H1 (cell line): ENCODE measurements at regions not wholly inside any gene's neighbourhood (a gene's known extent, or its start where the extent isn't known, plus 50 kb on each side); places are given as distances from the start of the nearest gene placed in this dataset.

Experiments used
- CTCF ChIA-PET: fragments of 300-600 bp; sonication (Branson Sonifier 250); formaldehyde crosslinking; loops from one replicate; lab custom pipeline; 2021; ENCODE audit not compliant: partially characterized antibody; lab: Charles Lee
- POLR2A ChIA-PET: fragments of 300-600 bp; sonication (Branson Sonifier 250); formaldehyde crosslinking; loops from one replicate; lab custom pipeline; 2021; ENCODE audit warnings: inconsistent platforms; ENCODE audit not compliant: partially characterized antibody; lab: Charles Lee
- DNase-seq, 2 experiments: peaks; one replicate each; pipeline versions ENCODE4 v3.0.0 to v3.0.0-alpha.2; 2010 to 2022; ENCODE audit warnings: low spot score in 2 of 2, low read depth in 1 of 2, mixed read lengths in 1 of 2
- FAIRE-seq: peaks from 2 replicates; lab custom pipeline; 2011; peaks lifted over from hg19 to GRCh38; lab: Jason Lieb, UNC
- H2AFZ ChIP-seq: 2 replicates; pipeline ENCODE4 v1.8.1; 2012; ENCODE audit warnings: low read length, inconsistent platforms
- H2AK5ac ChIP-seq: 2 replicates; pipeline ENCODE4 v1.6.1; 2013; ENCODE audit warnings: low read depth, low read length
- H2BK120ac ChIP-seq: replicated peaks from 2 replicates; pipeline ENCODE3; 2013; ENCODE audit warnings: low read depth, low read length, inconsistent platforms
- H2BK12ac ChIP-seq: 2 replicates; pipeline ENCODE4 v1.6.1; 2013; ENCODE audit warnings: low read depth, low read length
- H2BK15ac ChIP-seq: 2 replicates; pipeline ENCODE4 v1.6.1; 2013; ENCODE audit warnings: low read length
- H2BK20ac ChIP-seq: 2 replicates; pipeline ENCODE4 v1.6.1; 2013; ENCODE audit warnings: low read length
- H2BK5ac ChIP-seq: 2 replicates; pipeline ENCODE4 v1.6.1; 2013; ENCODE audit warnings: low read depth, low read length
- H3K14ac ChIP-seq: 2 replicates; pipeline ENCODE4 v1.6.1; 2013; ENCODE audit warnings: inconsistent platforms; ENCODE audit not compliant: insufficient read length
- H3K18ac ChIP-seq: 2 replicates; pipeline ENCODE4 v1.6.1; 2013; ENCODE audit warnings: low read length; ENCODE audit errors: extremely low read depth
- H3K23ac ChIP-seq: 2 replicates; pipeline ENCODE4 v1.6.1; 2013; ENCODE audit warnings: inconsistent platforms; ENCODE audit not compliant: insufficient read length
- H3K23me2 ChIP-seq: 2 replicates; pipeline ENCODE4 v1.6.1; 2013; ENCODE audit warnings: low read depth, low read length
- H3K27ac ChIP-seq: 2 replicates; pipeline ENCODE4 v1.6.1; 2011; ENCODE audit warnings: low read depth, low read length, inconsistent platforms
- H3K27me3 ChIP-seq, 4 experiments: replicated peaks in 1 of 4; 1 replicate in 1 of 4; 2 replicates in 3 of 4; pipeline versions ENCODE4 v1.6.1 to v1.8.1; 2011 to 2013; ENCODE audit warnings: low read length in 3 of 4, mild to moderate bottlenecking in 3 of 4, inconsistent platforms in 2 of 4, mixed read lengths in 2 of 4, moderate library complexity in 1 of 4; ENCODE audit not compliant: control insufficient read depth in 3 of 4, insufficient read depth in 3 of 4; ENCODE audit errors: extremely low read depth in 1 of 4
- H3K36me3 ChIP-seq, 4 experiments: 2 replicates each; pipeline versions ENCODE4 v1.6.1 to v1.8.1; 2011 to 2013; ENCODE audit warnings: mild to moderate bottlenecking in 4 of 4, low read length in 3 of 4, moderate library complexity in 2 of 4, control low read depth in 1 of 4, inconsistent platforms in 1 of 4; ENCODE audit not compliant: insufficient read depth in 4 of 4, control insufficient read depth in 2 of 4
- H3K4ac ChIP-seq: replicated peaks from 2 replicates; pipeline ENCODE3; 2013; ENCODE audit warnings: low read length, low read depth, mixed read lengths, inconsistent platforms; ENCODE audit not compliant: insufficient read length
- H3K4me1 ChIP-seq, 4 experiments: replicated peaks in 1 of 4; 1 replicate in 1 of 4; 2 replicates in 3 of 4; pipeline versions ENCODE4 v1.6.1 to v1.8.1; 2011 to 2013; ENCODE audit warnings: low read length in 3 of 4, inconsistent platforms in 2 of 4, mixed read lengths in 1 of 4; ENCODE audit not compliant: insufficient read depth in 4 of 4, control insufficient read depth in 3 of 4
- H3K4me2 ChIP-seq, 2 experiments: 2 replicates each; pipeline versions ENCODE4 v1.6.1 to v1.8.1; 2011 to 2013; ENCODE audit warnings: low read depth in 2 of 2, low read length in 2 of 2, control low read depth in 1 of 2, inconsistent platforms in 1 of 2, mild to moderate bottlenecking in 1 of 2; ENCODE audit not compliant: insufficient read depth in 1 of 2
- H3K4me3 ChIP-seq, 4 experiments: fragments of 200-600, 300-600 bp in 1 of 4; sonication (generic), shearing (Covaris generic), sonication (Bioruptor Twin) in 1 of 4; 2 replicates each; pipeline versions ENCODE4 v1.5.1 to v1.8.1; 2011 to 2016; ENCODE audit warnings: low read length in 4 of 4, low read depth in 3 of 4, control low read depth in 2 of 4, inconsistent platforms in 2 of 4, mild to moderate bottlenecking in 2 of 4, mixed read lengths in 1 of 4, moderate library complexity in 1 of 4; ENCODE audit not compliant: insufficient read depth in 2 of 4; ENCODE audit errors: extremely low read depth in 1 of 4
- H3K56ac ChIP-seq: replicated peaks from 2 replicates; pipeline ENCODE3; 2013; ENCODE audit warnings: low read depth, mild to moderate bottlenecking, mixed read lengths, low read length, inconsistent platforms; ENCODE audit not compliant: insufficient read length
- H3K79me1 ChIP-seq: 2 replicates; pipeline ENCODE4 v1.6.1; 2013; ENCODE audit warnings: low read depth, low read length, control low read depth
- H3K79me2 ChIP-seq, 2 experiments: 2 replicates each; pipeline versions ENCODE4 v1.6.1 to v1.8.1; 2012 to 2013; ENCODE audit warnings: low read length in 2 of 2, mild to moderate bottlenecking in 2 of 2, inconsistent platforms in 1 of 2; ENCODE audit not compliant: insufficient read depth in 2 of 2, control insufficient read depth in 1 of 2
- H3K9ac ChIP-seq, 4 experiments: replicated peaks in 1 of 4; 1 replicate in 1 of 4; 2 replicates in 3 of 4; pipeline versions ENCODE4 v1.6.1 to v1.8.1; 2011 to 2013; ENCODE audit warnings: low read depth in 3 of 4, low read length in 3 of 4, control low read depth in 2 of 4, mild to moderate bottlenecking in 2 of 4, moderate library complexity in 2 of 4, inconsistent platforms in 1 of 4; ENCODE audit errors: extremely low read depth in 1 of 4
- H3K9me3 ChIP-seq, 2 experiments: 2 replicates each; pipeline versions ENCODE4 v1.6.1 to v1.8.1; 2012 to 2013; ENCODE audit warnings: mild to moderate bottlenecking in 2 of 2, moderate library complexity in 2 of 2, control low read depth in 1 of 2, inconsistent platforms in 1 of 2, low read depth in 1 of 2, low read length in 1 of 2, mixed read lengths in 1 of 2; ENCODE audit not compliant: insufficient read depth in 2 of 2
- H4K20me1 ChIP-seq, 2 experiments: replicated peaks in 1 of 2; 2 replicates each; pipeline versions ENCODE3 to v1.8.1; 2011 to 2013; ENCODE audit warnings: inconsistent platforms in 2 of 2, low read length in 2 of 2, mild to moderate bottlenecking in 1 of 2; ENCODE audit not compliant: insufficient read depth in 2 of 2, control insufficient read depth in 1 of 2
- H4K5ac ChIP-seq: 2 replicates; pipeline ENCODE4 v1.6.1; 2013; ENCODE audit warnings: low read length, low read depth, mixed read lengths, inconsistent platforms; ENCODE audit not compliant: insufficient read length
- H4K8ac ChIP-seq: 2 replicates; pipeline ENCODE4 v1.8.0; 2013; ENCODE audit warnings: mild to moderate bottlenecking, moderate library complexity, low read length, inconsistent platforms; ENCODE audit not compliant: insufficient read depth; ENCODE audit errors: extremely low read depth
- H4K91ac ChIP-seq: replicated peaks from 2 replicates; pipeline ENCODE3; 2013; ENCODE audit warnings: low read length, mixed read lengths, inconsistent platforms; ENCODE audit not compliant: insufficient read length
- CHD2 ChIP-seq: IDR thresholded peaks from 2 replicates; pipeline ENCODE4 v1.6.1; 2012; ENCODE audit warnings: low read length, improper control_type of control experiment
- CREB1 ChIP-seq: IDR thresholded peaks from 2 replicates; pipeline ENCODE4 v1.6.1; 2012; ENCODE audit warnings: inconsistent platforms
- EGR1 ChIP-seq: IDR thresholded peaks from 2 replicates; pipeline ENCODE4 v1.6.1; 2011; ENCODE audit warnings: low read depth, low read length, borderline replicate concordance
- EZH2 ChIP-seq: fragments of 200-600 bp; sonication (generic); IDR thresholded peaks from 2 replicates; pipeline ENCODE4 v1.7.1; 2012; ENCODE audit warnings: low read depth, mild to moderate bottlenecking, moderate library complexity, low read length, inconsistent platforms; ENCODE audit not compliant: severe bottlenecking
- RFX5 ChIP-seq: IDR thresholded peaks from 2 replicates; pipeline ENCODE4 v1.6.1; 2011; ENCODE audit warnings: low read depth, low read length, improper control_type of control experiment, borderline replicate concordance
- RNF2 ChIP-seq: fragments of 200-900, 300-1000 bp; sonication (generic); IDR thresholded peaks from 2 replicates; pipeline ENCODE4 v1.7.1; 2016; ENCODE audit warnings: borderline replicate concordance, low read depth, mild to moderate bottlenecking, antibody characterized with exemption, low read length; ENCODE audit not compliant: poor library complexity, severe bottlenecking; ENCODE audit errors: missing control alignments
- RXRA ChIP-seq: IDR thresholded peaks from 2 replicates; pipeline ENCODE4 v1.6.1; 2011; ENCODE audit warnings: low read depth, mild to moderate bottlenecking, low read length, moderate library complexity; ENCODE audit not compliant: insufficient read depth
- SP2 ChIP-seq: IDR thresholded peaks from 2 replicates; pipeline ENCODE4 v1.6.1; 2012; ENCODE audit warnings: mild to moderate bottlenecking, low read length, inconsistent platforms
- TBP ChIP-seq: IDR thresholded peaks from 2 replicates; pipeline ENCODE4 v1.6.1; 2011; ENCODE audit warnings: low read depth, low read length, improper control_type of control experiment
- WGBS, 2 experiments: shearing (Covaris generic) in 1 of 2; methylation state at CpG; one replicate each; pipeline versions ENCODE4 v1.1.6 to v1.1.7; 2013 to 2015; ENCODE audit warnings: low lambda C conversion rate in 2 of 2, mixed read lengths in 2 of 2, inconsistent platforms in 1 of 2, low coverage in 1 of 2, missing lambda C conversion rate in 1 of 2; ENCODE audit not compliant: insufficient replicate concordance in 2 of 2, insufficient coverage in 1 of 2, insufficient read length in 1 of 2; ENCODE audit errors: extremely low coverage in 1 of 2, missing lambda C conversion rate in 1 of 2; 5-methylcytosine and 5-hydroxymethylcytosine counted together
- TF ChIP-seq, protein P1 (sequence below), 3 experiments: IDR thresholded peaks; 1 replicate in 2 of 3; 2 replicates in 1 of 3; pipeline versions ENCODE4 v1.5.1 to v1.6.1; 2011; ENCODE audit warnings: low read length in 3 of 3, mild to moderate bottlenecking in 3 of 3, inconsistent platforms in 2 of 3, low read depth in 1 of 3, moderate library complexity in 1 of 3; ENCODE audit not compliant: insufficient read depth in 1 of 3; ENCODE audit errors: control extremely low read depth in 1 of 3

DNA sequence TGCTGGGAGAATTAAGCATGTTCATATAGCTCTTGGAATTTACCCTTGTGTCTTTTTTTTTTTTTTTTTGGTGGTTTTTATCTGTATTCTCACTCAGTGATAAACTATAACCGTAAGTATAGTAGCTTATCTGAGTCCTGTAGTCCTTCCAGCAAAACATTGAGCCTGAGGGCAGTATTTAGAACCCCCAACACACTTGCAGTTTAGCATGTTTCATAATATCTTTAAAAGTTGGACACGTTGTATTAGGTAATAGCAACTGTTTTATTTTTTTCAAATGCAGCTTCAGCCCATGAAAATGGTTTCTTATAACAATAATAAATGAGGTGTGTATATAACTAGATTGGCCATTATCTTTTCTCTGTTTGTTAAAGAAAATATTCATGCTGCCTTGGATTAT, 603.5 kb upstream of the HS6ST1 start:
- no peak overlapping the region for H3K4ac ChIP-seq
- no peak overlapping the region for H3K4me3 ChIP-seq
- no peak for FAIRE-seq
- no peak overlapping the region for H2AK5ac ChIP-seq
- H3K79me1 ChIP-seq, result no peaks in the 10 kb centered on the region
- H3K36me3 ChIP-seq, result no peaks in the 10 kb centered on the region
- no peak overlapping the region for H2BK12ac ChIP-seq
- H2BK20ac ChIP-seq, result no peak overlapping the region
- H2BK120ac ChIP-seq, result no peak overlapping the region
- CTCF ChIA-PET, result interaction anchor here (0.6 kb wide), 1 partner anchor 697 kb away, joined by 3 read pairs; no protein-coding TSS in a partner anchor
- 91% methylated on average over 2 of the region's 2 CpGs; no CpG with 5 or more reads in 1 of the 2 experiments for WGBS, 2 experiments
- no peaks in the 10 kb centered on the region for H3K4me1 ChIP-seq
- H3K14ac ChIP-seq, result no peak overlapping the region
- H3K23me2 ChIP-seq, result no peaks in the 10 kb centered on the region
- peaks cover 4 to 6% of the 10 kb centered on the region in 2 experiments; a peak in 3 of 4 replicates for H3K9me3 ChIP-seq
- no peak overlapping the region for H3K9ac ChIP-seq
- POLR2A ChIA-PET, result no interaction called here
- H4K8ac ChIP-seq, result no peak overlapping the region
- H3K23ac ChIP-seq, result no peak overlapping the region
- no peak for TF ChIP-seq TBP
- TF ChIP-seq SP2, result no peak
- no peak for TF ChIP-seq CREB1
- TF ChIP-seq RFX5, result no peak
- TF ChIP-seq EGR1, result no peak
- TF ChIP-seq RXRA, result no peak
- no peak for TF ChIP-seq EZH2
- no peak for TF ChIP-seq CHD2
- no peak for TF ChIP-seq RNF2
- TF ChIP-seq, protein P1, sequence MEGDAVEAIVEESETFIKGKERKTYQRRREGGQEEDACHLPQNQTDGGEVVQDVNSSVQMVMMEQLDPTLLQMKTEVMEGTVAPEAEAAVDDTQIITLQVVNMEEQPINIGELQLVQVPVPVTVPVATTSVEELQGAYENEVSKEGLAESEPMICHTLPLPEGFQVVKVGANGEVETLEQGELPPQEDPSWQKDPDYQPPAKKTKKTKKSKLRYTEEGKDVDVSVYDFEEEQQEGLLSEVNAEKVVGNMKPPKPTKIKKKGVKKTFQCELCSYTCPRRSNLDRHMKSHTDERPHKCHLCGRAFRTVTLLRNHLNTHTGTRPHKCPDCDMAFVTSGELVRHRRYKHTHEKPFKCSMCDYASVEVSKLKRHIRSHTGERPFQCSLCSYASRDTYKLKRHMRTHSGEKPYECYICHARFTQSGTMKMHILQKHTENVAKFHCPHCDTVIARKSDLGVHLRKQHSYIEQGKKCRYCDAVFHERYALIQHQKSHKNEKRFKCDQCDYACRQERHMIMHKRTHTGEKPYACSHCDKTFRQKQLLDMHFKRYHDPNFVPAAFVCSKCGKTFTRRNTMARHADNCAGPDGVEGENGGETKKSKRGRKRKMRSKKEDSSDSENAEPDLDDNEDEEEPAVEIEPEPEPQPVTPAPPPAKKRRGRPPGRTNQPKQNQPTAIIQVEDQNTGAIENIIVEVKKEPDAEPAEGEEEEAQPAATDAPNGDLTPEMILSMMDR (IDR thresholded peaks at IDR 0.05; ENCODE audit: control extremely low read depth in 1 of 3, insufficient read depth in 1 of 3, low read depth in 1 of 3, low read length in 3 of 3), result no peak
- TF ChIP-seq, all 59 proteins: peak for 0
- Histone ChIP-seq H3K27me3 (no peaks in the 10 kb centered on the region), H3K27ac (no peak overlapping the region), H3K18ac (no peak overlapping the region), H4K5ac (no peak overlapping the region), H3K79me2 (no peaks in the 10 kb centered on the region), H3K56ac (no peak overlapping the region), H3K4me2 (no peak overlapping the region), H4K20me1 (no peaks in the 10 kb centered on the region), H4K91ac (no peak overlapping the region), H2AFZ (no peak overlapping the region; the same call in 1 of the 2 replicates), H2BK15ac (no peak overlapping the region), H2BK5ac (no peak overlapping the region)
- no peak for DNase-seq
